ENCODE measurements at regions not wholly inside any gene's neighbourhood (a gene's known extent, or its start where the extent isn't known, plus 50 kb on each side); places are given as distances from the start of the nearest gene placed in this dataset.

GRCh38 chr13:29993716-29994488, 143.5 kb upstream of the UBL3 start:
- H3K36me3 ChIP-seq (ENCODE audit: control insufficient read depth in 5 of 5, insufficient read depth in 5 of 5, low read length in 5 of 5) = no peaks in the 10 kb centered on the region
- no peak overlapping the region for H3K9ac ChIP-seq (ENCODE audit: low read length in 5 of 5)
- H3K27ac ChIP-seq (ENCODE audit: low read depth, low read length) = peak overlapping the region; percentile 32
- no peaks in the 10 kb centered on the region for H3K9me3 ChIP-seq (ENCODE audit: control insufficient read depth in 5 of 5, low read length in 5 of 5)
- peaks cover 0 to 2% (median 0%) of the 10 kb centered on the region in 5 donors for H3K4me1 ChIP-seq (ENCODE audit: control insufficient read depth in 5 of 5, insufficient read depth in 5 of 5, low read length in 5 of 5)
- H3K27me3 ChIP-seq (ENCODE audit: control insufficient read depth in 5 of 5, insufficient read depth in 4 of 5, low read length in 5 of 5) = peaks cover 0 to 7% (median 0%) of the 10 kb centered on the region in 5 donors
- no peak overlapping the region for H3K4me3 ChIP-seq (ENCODE audit: low read depth in 1 of 5, low read length in 5 of 5)

DNA sequence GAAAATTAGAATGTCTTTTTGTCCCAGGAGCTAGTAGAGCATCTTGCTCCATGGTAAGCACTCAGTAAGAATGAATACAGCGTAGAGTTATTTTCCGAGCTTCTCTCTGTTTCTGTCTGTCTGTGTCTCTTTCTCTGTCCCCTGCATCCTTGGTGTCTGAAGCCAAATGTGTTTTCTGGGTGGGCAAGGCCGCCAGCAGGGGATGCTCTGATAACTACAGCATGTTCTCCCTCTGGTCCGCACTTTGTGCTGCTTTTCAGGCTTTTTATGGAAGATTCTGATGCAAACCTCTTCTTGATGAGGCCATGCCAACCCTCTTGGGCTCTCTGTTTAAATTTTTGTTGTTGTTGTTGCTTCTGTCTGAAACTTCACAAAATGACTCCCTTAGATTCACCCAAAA, 142.8 kb upstream of the UBL3 start:
- no peak overlapping the region for H3K27ac ChIP-seq (ENCODE audit: low read depth, low read length)
- H3K9me3 ChIP-seq (ENCODE audit: control insufficient read depth in 5 of 5, low read length in 5 of 5) = peaks cover 0 to 3% (median 0%) of the 10 kb centered on the region in 5 donors
- peaks cover 0 to 2% (median 0%) of the 10 kb centered on the region in 5 donors for H3K4me1 ChIP-seq (ENCODE audit: control insufficient read depth in 5 of 5, insufficient read depth in 5 of 5, low read length in 5 of 5)
- no peaks in the 10 kb centered on the region for H3K36me3 ChIP-seq (ENCODE audit: control insufficient read depth in 5 of 5, insufficient read depth in 5 of 5, low read length in 5 of 5)
- no peak overlapping the region for H3K9ac ChIP-seq (ENCODE audit: low read length in 5 of 5)
- peaks cover 0 to 7% (median 0%) of the 10 kb centered on the region in 5 donors for H3K27me3 ChIP-seq (ENCODE audit: control insufficient read depth in 5 of 5, insufficient read depth in 4 of 5, low read length in 5 of 5)
- no peak overlapping the region for H3K4me3 ChIP-seq (ENCODE audit: low read depth in 1 of 5, low read length in 5 of 5)

GRCh38 chr13:29991343-29991742, 140.9 kb upstream of the UBL3 start:
- Histone ChIP-seq H3K4me3 (ENCODE audit: low read depth in 1 of 5, low read length in 5 of 5) (no peak overlapping the region), H3K36me3 (ENCODE audit: control insufficient read depth in 5 of 5, insufficient read depth in 5 of 5, low read length in 5 of 5) (no peaks in the 10 kb centered on the region), H3K4me1 (ENCODE audit: control insufficient read depth in 5 of 5, insufficient read depth in 5 of 5, low read length in 5 of 5) (peaks cover 0 to 2% (median 0%) of the 10 kb centered on the region in 5 donors), H3K27ac (ENCODE audit: low read depth, low read length) (no peak overlapping the region), H3K27me3 (ENCODE audit: control insufficient read depth in 5 of 5, insufficient read depth in 4 of 5, low read length in 5 of 5) (peaks cover 0 to 4% (median 0%) of the 10 kb centered on the region in 5 donors), H3K9ac (ENCODE audit: low read length in 5 of 5) (no peak overlapping the region), H3K9me3 (ENCODE audit: control insufficient read depth in 5 of 5, low read length in 5 of 5) (peaks cover 0 to 6% (median 4%) of the 10 kb centered on the region in 5 donors)

GRCh38 chr13:29987340-29987739, 136.9 kb upstream of the UBL3 start:
- Histone ChIP-seq H3K4me1 (ENCODE audit: control insufficient read depth in 5 of 5, insufficient read depth in 5 of 5, low read length in 5 of 5) (no peaks in the 10 kb centered on the region), H3K27ac (ENCODE audit: low read depth, low read length) (no peak overlapping the region), H3K27me3 (ENCODE audit: control insufficient read depth in 5 of 5, insufficient read depth in 4 of 5, low read length in 5 of 5) (peaks cover 0 to 4% (median 0%) of the 10 kb centered on the region in 5 donors), H3K4me3 (ENCODE audit: low read depth in 1 of 5, low read length in 5 of 5) (no peak overlapping the region), H3K36me3 (ENCODE audit: control insufficient read depth in 5 of 5, insufficient read depth in 5 of 5, low read length in 5 of 5) (no peaks in the 10 kb centered on the region), H3K9me3 (ENCODE audit: control insufficient read depth in 5 of 5, low read length in 5 of 5) (peaks cover 0 to 6% (median 4%) of the 10 kb centered on the region in 5 donors), H3K9ac (ENCODE audit: low read length in 5 of 5) (no peak overlapping the region)

DNA sequence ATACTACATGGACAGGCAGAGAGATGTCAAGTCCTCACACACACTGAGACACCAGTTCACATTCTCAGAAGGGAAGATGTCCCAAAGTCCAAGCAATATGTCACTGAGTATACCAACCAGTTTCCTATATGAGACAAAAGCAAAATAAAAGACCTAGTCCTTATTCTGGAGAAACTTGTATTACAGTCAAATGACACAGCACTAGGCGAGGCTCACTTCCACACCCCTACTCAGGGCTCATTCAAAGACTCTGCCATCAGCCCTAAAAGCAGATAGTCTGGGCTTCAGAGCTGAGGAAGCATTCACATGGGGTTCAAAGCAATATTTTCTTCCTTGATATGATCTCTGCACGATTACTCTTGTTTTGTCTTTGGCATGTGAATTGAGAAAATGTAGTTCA, 129.9 kb upstream of the UBL3 start:
- Histone ChIP-seq H3K36me3 (ENCODE audit: control insufficient read depth in 5 of 5, insufficient read depth in 5 of 5, low read length in 5 of 5) (no peaks in the 10 kb centered on the region), H3K4me1 (ENCODE audit: control insufficient read depth in 5 of 5, insufficient read depth in 5 of 5, low read length in 5 of 5) (peaks cover 0 to 6% (median 0%) of the 10 kb centered on the region in 5 donors), H3K4me3 (ENCODE audit: low read depth in 1 of 5, low read length in 5 of 5) (no peak overlapping the region), H3K27me3 (ENCODE audit: control insufficient read depth in 5 of 5, insufficient read depth in 4 of 5, low read length in 5 of 5) (no peaks in the 10 kb centered on the region), H3K27ac (ENCODE audit: low read depth, low read length) (no peak overlapping the region), H3K9ac (ENCODE audit: low read length in 5 of 5) (no peak overlapping the region), H3K9me3 (ENCODE audit: control insufficient read depth in 5 of 5, low read length in 5 of 5) (peaks cover 0 to 7% (median 3%) of the 10 kb centered on the region in 5 donors)

- H3K4me3 ChIP-seq (ENCODE audit: low read depth in 1 of 5, low read length in 5 of 5) = no peak overlapping the region
- no peaks in the 10 kb centered on the region for H3K27me3 ChIP-seq (ENCODE audit: control insufficient read depth in 5 of 5, insufficient read depth in 4 of 5, low read length in 5 of 5)
- H3K9ac ChIP-seq (ENCODE audit: low read length in 5 of 5) = no peak overlapping the region
- H3K36me3 ChIP-seq (ENCODE audit: control insufficient read depth in 5 of 5, insufficient read depth in 5 of 5, low read length in 5 of 5) = no peaks in the 10 kb centered on the region
- H3K4me1 ChIP-seq (ENCODE audit: control insufficient read depth in 5 of 5, insufficient read depth in 5 of 5, low read length in 5 of 5) = peaks cover 0 to 6% (median 0%) of the 10 kb centered on the region in 5 donors
- H3K27ac ChIP-seq (ENCODE audit: low read depth, low read length) = no peak overlapping the region
- H3K9me3 ChIP-seq (ENCODE audit: control insufficient read depth in 5 of 5, low read length in 5 of 5) = peaks cover 0 to 7% (median 3%) of the 10 kb centered on the region in 5 donors
Observed at GRCh38 chr13:29978211-29978610, 127.8 kb upstream of the UBL3 start.

DNA sequence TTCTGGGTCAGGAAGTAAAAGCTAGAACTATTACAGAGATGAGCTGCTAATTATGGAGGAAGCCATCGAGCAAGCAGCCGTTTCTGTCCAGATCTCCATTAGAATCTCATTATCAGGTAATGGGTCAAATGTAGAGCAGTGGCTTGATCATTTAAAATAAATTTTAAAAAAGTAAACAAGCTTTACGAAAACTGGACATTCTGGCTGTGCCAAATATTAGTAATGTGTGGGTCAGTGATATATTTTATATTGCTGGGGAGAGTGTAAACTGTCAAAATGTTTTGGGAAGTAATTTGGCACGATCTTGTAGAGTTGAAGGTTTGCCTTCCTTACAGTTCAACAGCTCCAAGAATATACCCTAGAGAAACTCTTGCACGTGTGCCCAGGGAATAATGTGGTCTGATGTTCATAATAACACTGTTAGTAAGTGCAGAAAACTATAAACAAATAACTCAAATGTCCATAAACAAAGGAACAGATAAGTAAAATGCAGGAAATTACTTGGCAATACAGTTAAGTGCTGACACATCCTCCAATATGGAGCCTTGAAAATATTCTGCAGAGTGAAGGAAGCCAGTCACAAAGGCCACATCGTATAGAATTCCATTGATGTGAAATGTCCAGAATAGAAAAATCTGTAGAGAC, 127.2 kb upstream of the UBL3 start:
- H3K4me3 ChIP-seq (ENCODE audit: low read depth in 1 of 5, low read length in 5 of 5) = no peak overlapping the region
- no peaks in the 10 kb centered on the region for H3K36me3 ChIP-seq (ENCODE audit: control insufficient read depth in 5 of 5, insufficient read depth in 5 of 5, low read length in 5 of 5)
- H3K9ac ChIP-seq (ENCODE audit: low read length in 5 of 5) = no peak overlapping the region

GRCh38 chr13:29976535-29976934, 126.1 kb upstream of the UBL3 start:
- Histone ChIP-seq H3K27ac (ENCODE audit: low read depth, low read length) (no peak overlapping the region), H3K4me3 (ENCODE audit: low read depth in 1 of 5, low read length in 5 of 5) (no peak overlapping the region), H3K9ac (ENCODE audit: low read length in 5 of 5) (no peak overlapping the region), H3K27me3 (ENCODE audit: control insufficient read depth in 5 of 5, insufficient read depth in 4 of 5, low read length in 5 of 5) (no peaks in the 10 kb centered on the region), H3K9me3 (ENCODE audit: control insufficient read depth in 5 of 5, low read length in 5 of 5) (peaks cover 0 to 7% (median 2%) of the 10 kb centered on the region in 5 donors), H3K4me1 (ENCODE audit: control insufficient read depth in 5 of 5, insufficient read depth in 5 of 5, low read length in 5 of 5) (peaks cover 0 to 6% (median 0%) of the 10 kb centered on the region in 5 donors), H3K36me3 (ENCODE audit: control insufficient read depth in 5 of 5, insufficient read depth in 5 of 5, low read length in 5 of 5) (no peaks in the 10 kb centered on the region)

More for the DNA sequence above, 127.2 kb upstream of the UBL3 start:
- Histone ChIP-seq H3K9me3 (ENCODE audit: control insufficient read depth in 5 of 5, low read length in 5 of 5) (peaks cover 0 to 7% (median 3%) of the 10 kb centered on the region in 5 donors), H3K27ac (ENCODE audit: low read depth, low read length) (no peak overlapping the region), H3K4me1 (ENCODE audit: control insufficient read depth in 5 of 5, insufficient read depth in 5 of 5, low read length in 5 of 5) (peaks cover 0 to 6% (median 0%) of the 10 kb centered on the region in 5 donors), H3K27me3 (ENCODE audit: control insufficient read depth in 5 of 5, insufficient read depth in 4 of 5, low read length in 5 of 5) (no peaks in the 10 kb centered on the region)

GRCh38 chr13:29975283-29975682, 124.9 kb upstream of the UBL3 start:
- Histone ChIP-seq H3K9ac (ENCODE audit: low read length in 5 of 5) (no peak overlapping the region), H3K27me3 (ENCODE audit: control insufficient read depth in 5 of 5, insufficient read depth in 4 of 5, low read length in 5 of 5) (no peaks in the 10 kb centered on the region), H3K4me3 (ENCODE audit: low read depth in 1 of 5, low read length in 5 of 5) (no peak overlapping the region), H3K36me3 (ENCODE audit: control insufficient read depth in 5 of 5, insufficient read depth in 5 of 5, low read length in 5 of 5) (no peaks in the 10 kb centered on the region), H3K4me1 (ENCODE audit: control insufficient read depth in 5 of 5, insufficient read depth in 5 of 5, low read length in 5 of 5) (peaks cover 0 to 6% (median 0%) of the 10 kb centered on the region in 5 donors), H3K9me3 (ENCODE audit: control insufficient read depth in 5 of 5, low read length in 5 of 5) (no peaks in the 10 kb centered on the region), H3K27ac (ENCODE audit: low read depth, low read length) (no peak overlapping the region)

DNA sequence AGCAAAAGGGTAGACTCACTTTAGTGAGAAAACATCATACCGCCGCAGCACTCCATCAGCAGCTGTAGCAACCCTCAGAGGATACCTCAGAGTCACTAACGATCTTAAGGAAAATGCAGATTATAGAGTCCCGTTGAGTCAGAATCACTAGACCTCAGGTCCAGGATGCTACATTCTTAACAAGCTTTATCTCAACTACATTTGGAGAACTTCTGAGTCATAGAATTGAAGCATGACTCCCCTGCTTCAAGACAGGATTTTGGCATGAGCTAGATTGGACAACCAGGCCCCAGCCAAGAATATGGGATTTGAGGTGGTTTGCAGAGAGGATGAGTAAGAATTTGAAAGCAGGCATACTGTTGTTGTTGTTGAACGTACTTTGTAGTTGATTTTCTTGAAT, 118.9 kb upstream of the UBL3 start:
- Histone ChIP-seq H3K36me3 (ENCODE audit: control insufficient read depth in 5 of 5, insufficient read depth in 5 of 5, low read length in 5 of 5) (no peaks in the 10 kb centered on the region), H3K9ac (ENCODE audit: low read length in 5 of 5) (no peak overlapping the region), H3K4me3 (ENCODE audit: low read depth in 1 of 5, low read length in 5 of 5) (no peak overlapping the region), H3K27me3 (ENCODE audit: control insufficient read depth in 5 of 5, insufficient read depth in 4 of 5, low read length in 5 of 5) (no peaks in the 10 kb centered on the region), H3K4me1 (ENCODE audit: control insufficient read depth in 5 of 5, insufficient read depth in 5 of 5, low read length in 5 of 5) (no peaks in the 10 kb centered on the region), H3K27ac (ENCODE audit: low read depth, low read length) (no peak overlapping the region), H3K9me3 (ENCODE audit: control insufficient read depth in 5 of 5, low read length in 5 of 5) (peaks cover 0 to 5% (median 4%) of the 10 kb centered on the region in 5 donors)
